Type B pancreatic cell (in vitro differentiated cells): ENCODE measurements at regions not wholly inside any gene's neighbourhood (a gene's known extent, or its start where the extent isn't known, plus 50 kb on each side); places are given as distances from the start of the nearest gene placed in this dataset.
"Not testable (repeated sequence)": the region's sequence is repeated elsewhere in the genome, so short reads cannot be mapped to it uniquely, and the experiment has no call there.

Source experiments
- DNase-seq: peaks from one replicate; pipeline ENCODE4 v3.0.0; 2021; ENCODE audit warnings: mixed read lengths; ENCODE audit not compliant: unreplicated experiment; ENCODE audit errors: extremely low spot score
- H3K27ac Mint-ChIP-seq: 2 replicates; pipeline ENCODE4 v1.8.0; 2021; ENCODE audit warnings: mild to moderate bottlenecking, mixed read lengths
- H3K27me3 Mint-ChIP-seq: 2 replicates; pipeline ENCODE4 v1.8.0; 2021; ENCODE audit warnings: mixed read lengths
- H3K36me3 Mint-ChIP-seq: 2 replicates; pipeline ENCODE4 v1.8.0; 2021; ENCODE audit warnings: mixed read lengths
- H3K4me1 Mint-ChIP-seq: one replicate; pipeline ENCODE4 v1.8.0; 2021; ENCODE audit warnings: mixed read lengths; ENCODE audit not compliant: unreplicated experiment
- H3K4me3 Mint-ChIP-seq: 2 replicates; pipeline ENCODE4 v1.8.0; 2021; ENCODE audit warnings: mild to moderate bottlenecking, mixed read lengths
- H3K9me3 Mint-ChIP-seq: 2 replicates; pipeline ENCODE4 v1.8.0; 2021; ENCODE audit warnings: mixed read lengths
- TF ChIP-seq, protein P1 (sequence below): fragments of 200-600 bp; sonication (generic); conservative IDR thresholded peaks from 2 replicates; pipeline ENCODE4 v1.5.0; 2021; ENCODE audit warnings: antibody characterized with exemption, mild to moderate bottlenecking

DNA sequence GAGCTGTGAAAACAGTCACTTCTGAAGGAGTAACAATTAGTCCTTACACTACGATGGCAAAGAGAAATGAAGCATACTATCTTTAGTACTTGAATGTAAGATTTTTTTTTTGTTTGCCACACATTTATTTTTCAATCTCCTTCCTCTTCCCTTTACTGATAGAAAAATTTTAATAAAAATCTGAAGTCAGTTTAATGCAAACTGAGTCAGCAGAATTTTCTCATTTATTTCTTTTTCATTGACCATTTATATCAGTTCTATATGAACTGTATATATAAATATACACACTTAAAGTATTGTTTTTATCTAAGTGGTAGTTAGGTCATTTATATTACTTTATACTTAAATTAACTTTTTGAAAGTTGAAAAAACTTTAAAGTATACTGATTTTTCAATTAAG is 1009.1 kb upstream of the SPRY2 start:
- DNase-seq: no peak
- H3K27ac Mint-ChIP-seq: no peak overlapping the region
- no peak overlapping the region for H3K4me3 Mint-ChIP-seq
- H3K4me1 Mint-ChIP-seq: no peaks in the 10 kb centered on the region
- TF ChIP-seq, protein P1, sequence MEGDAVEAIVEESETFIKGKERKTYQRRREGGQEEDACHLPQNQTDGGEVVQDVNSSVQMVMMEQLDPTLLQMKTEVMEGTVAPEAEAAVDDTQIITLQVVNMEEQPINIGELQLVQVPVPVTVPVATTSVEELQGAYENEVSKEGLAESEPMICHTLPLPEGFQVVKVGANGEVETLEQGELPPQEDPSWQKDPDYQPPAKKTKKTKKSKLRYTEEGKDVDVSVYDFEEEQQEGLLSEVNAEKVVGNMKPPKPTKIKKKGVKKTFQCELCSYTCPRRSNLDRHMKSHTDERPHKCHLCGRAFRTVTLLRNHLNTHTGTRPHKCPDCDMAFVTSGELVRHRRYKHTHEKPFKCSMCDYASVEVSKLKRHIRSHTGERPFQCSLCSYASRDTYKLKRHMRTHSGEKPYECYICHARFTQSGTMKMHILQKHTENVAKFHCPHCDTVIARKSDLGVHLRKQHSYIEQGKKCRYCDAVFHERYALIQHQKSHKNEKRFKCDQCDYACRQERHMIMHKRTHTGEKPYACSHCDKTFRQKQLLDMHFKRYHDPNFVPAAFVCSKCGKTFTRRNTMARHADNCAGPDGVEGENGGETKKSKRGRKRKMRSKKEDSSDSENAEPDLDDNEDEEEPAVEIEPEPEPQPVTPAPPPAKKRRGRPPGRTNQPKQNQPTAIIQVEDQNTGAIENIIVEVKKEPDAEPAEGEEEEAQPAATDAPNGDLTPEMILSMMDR: no peak
- no peaks in the 10 kb centered on the region for H3K27me3 Mint-ChIP-seq
- no peaks in the 10 kb centered on the region for H3K9me3 Mint-ChIP-seq
- H3K36me3 Mint-ChIP-seq: no peaks in the 10 kb centered on the region

DNA sequence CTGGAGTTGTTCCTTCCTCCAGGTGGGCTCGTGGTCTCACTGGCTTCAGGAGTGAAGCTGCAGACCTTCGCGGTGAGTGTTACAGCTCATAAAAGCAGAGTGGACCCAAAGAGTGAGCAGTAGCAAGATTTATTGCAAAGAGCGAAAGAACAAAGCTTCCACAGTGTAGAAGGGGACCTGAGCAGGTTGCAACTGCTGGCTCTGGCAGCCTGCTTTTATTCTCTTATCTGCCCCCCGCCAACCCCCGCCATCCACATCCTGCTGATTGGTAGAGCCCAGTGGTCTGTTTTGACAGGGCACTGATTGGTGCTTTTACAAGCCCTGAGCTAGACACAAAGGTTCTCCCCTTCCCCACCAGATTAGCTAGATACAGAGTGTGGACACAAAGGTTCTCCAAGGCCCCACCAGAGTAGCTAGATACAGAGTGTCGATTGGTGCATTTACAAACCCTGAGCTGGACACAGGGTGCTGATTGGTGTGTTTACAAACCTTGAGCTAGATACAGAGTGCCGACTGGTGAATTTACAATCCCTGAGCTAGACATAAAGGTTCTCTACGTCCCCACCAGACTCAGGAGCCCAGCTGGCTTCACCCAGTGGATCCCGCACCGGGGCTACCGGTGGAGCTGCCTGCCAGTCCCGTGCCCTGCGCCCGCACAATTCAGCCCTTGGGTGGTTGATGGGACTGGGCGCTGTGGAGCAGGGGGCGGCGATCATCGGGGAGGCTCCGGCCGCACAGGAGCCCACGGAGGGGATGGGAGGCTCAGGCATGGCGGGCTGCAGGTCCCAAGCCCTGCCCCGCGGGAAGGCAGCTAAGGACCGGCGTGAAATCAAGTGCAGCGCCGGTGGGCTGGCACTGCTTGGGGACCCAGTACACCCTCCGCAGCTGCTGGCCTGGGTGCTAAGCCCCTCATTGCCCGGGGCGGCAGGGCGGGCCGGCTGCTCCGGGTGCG is 999.5 kb upstream of the SPRY2 start:
- not testable (repeated sequence) for H3K36me3 Mint-ChIP-seq, H3K27ac Mint-ChIP-seq, H3K4me3 Mint-ChIP-seq, H3K9me3 Mint-ChIP-seq, H3K27me3 Mint-ChIP-seq, DNase-seq, H3K4me1 Mint-ChIP-seq

DNA sequence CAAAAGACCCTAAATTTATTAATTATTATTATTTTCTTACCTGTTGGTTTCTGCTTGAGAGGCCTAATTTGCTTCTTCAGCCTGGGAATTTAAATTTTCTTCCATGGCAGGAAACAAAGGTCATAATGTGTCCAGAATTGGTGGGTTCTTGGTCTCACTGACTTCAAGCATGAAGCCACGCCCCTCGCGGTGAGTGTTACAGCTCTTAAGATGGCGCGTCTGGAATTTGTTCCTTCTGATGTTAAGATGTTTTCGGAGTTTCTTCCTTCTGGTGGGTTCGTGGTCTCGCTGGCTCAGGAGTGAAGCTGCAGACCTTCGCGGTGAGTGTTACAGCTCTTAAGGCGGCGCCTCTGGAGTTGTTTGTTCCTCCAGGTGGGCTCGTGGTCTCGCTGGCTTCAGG is 998.7 kb upstream of the SPRY2 start:
- H3K4me1 Mint-ChIP-seq, H3K4me3 Mint-ChIP-seq, H3K27ac Mint-ChIP-seq, H3K27me3 Mint-ChIP-seq, H3K9me3 Mint-ChIP-seq, DNase-seq, H3K36me3 Mint-ChIP-seq: not testable (repeated sequence)

DNA sequence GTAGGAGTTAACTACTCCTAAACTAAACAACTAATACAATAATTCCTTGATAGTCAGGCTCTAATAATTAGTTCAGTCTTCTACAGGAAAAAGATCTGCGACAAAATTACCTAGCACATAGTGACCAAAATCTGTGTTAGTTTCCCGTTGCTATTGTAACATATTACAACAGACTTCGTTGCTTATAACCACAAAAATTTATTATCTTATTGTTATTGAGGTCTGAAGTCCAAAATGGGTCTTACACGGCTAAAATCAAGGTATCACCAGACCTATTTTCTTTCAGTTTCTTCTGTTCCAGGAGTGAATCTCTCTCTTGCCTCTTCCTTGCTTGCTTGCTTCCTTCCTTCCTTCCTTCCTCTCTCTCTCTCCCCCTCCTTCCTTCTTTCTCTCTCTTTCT is 993.6 kb upstream of the SPRY2 start:
- Mint-ChIP-seq H3K36me3 (no peaks in the 10 kb centered on the region), H3K4me3 (no peak overlapping the region), H3K4me1 (no peaks in the 10 kb centered on the region), H3K9me3 (no peaks in the 10 kb centered on the region), H3K27ac (no peak overlapping the region), H3K27me3 (no peaks in the 10 kb centered on the region)
- no peak for DNase-seq
- TF ChIP-seq, protein P1: no peak

DNA sequence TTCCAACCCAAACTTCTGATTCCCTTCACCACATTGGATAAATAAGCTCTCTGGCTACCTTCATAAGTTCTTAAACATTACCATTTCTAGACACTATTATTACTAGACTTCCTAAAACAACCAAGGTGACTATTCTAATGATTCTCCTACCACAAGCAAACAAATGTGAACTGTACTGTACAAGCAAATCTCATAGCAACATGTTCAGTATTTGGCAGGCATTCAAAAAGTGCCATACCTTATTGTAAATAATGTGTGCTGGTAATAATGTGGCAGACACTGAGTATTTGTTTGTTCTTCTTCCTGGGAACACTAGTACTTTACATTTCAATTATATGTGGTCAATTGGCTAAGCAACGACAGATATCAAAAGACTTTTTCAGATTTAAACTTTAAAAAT is 986.0 kb upstream of the SPRY2 start:
- H3K27ac Mint-ChIP-seq: no peak overlapping the region
- H3K27me3 Mint-ChIP-seq: no peaks in the 10 kb centered on the region
- TF ChIP-seq, protein P1: no peak
- no peaks in the 10 kb centered on the region for H3K36me3 Mint-ChIP-seq
- H3K9me3 Mint-ChIP-seq: no peaks in the 10 kb centered on the region
- DNase-seq: no peak
- no peak overlapping the region for H3K4me3 Mint-ChIP-seq
- no peaks in the 10 kb centered on the region for H3K4me1 Mint-ChIP-seq

DNA sequence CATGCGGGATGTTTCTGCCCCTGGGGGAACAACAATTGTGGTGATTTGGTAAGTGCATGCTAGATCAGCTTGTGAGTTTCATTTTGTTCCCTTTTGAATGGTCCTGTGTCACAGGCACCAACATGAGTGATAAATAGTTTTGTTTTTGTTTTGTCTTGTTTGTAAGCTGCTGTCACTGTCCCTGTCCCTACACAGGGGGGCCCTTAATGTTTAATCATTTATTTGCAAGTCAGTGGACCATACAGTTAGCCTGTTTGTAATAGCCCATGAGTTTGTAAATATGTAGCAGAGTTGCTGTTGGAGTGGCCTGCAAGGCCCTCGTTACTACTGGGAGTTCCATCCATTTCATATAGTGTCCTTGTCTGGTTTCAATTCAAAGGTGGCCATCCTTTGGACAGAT is 979.6 kb upstream of the SPRY2 start:
- no peaks in the 10 kb centered on the region for H3K9me3 Mint-ChIP-seq

More for the DNA sequence above, 979.6 kb upstream of the SPRY2 start:
- Mint-ChIP-seq H3K27ac (no peak overlapping the region), H3K36me3 (no peaks in the 10 kb centered on the region), H3K27me3 (no peaks in the 10 kb centered on the region), H3K4me3 (no peak overlapping the region), H3K4me1 (no peaks in the 10 kb centered on the region)
- no peak for DNase-seq
- TF ChIP-seq, protein P1: no peak
